H1 (cell line): ENCODE measurements at regions not wholly inside any gene's neighbourhood (a gene's known extent, or its start where the extent isn't known, plus 50 kb on each side); places are given as distances from the start of the nearest gene placed in this dataset.

ENCODE experiments used
- BRCA1 ChIP-seq: IDR thresholded peaks from 2 replicates; pipeline ENCODE4 v1.6.1; 2012; ENCODE audit warnings: low read depth, low read length, improper control_type of control experiment
- CTBP2 ChIP-seq: IDR thresholded peaks from 2 replicates; pipeline ENCODE4 v1.7.0; 2011; ENCODE audit warnings: borderline replicate concordance, mild to moderate bottlenecking, moderate library complexity, mixed read lengths, low read length; ENCODE audit not compliant: insufficient read depth, insufficient read length
- EP300 ChIP-seq, 2 experiments: IDR thresholded peaks; 1 replicate in 1 of 2; 2 replicates in 1 of 2; pipeline ENCODE4 v1.6.1; 2011 to 2012; ENCODE audit warnings: low read depth in 2 of 2, low read length in 2 of 2, mild to moderate bottlenecking in 2 of 2, borderline replicate concordance in 1 of 2, inconsistent platforms in 1 of 2, moderate library complexity in 1 of 2
- GABPA ChIP-seq: IDR thresholded peaks from 2 replicates; pipeline ENCODE4 v1.6.1; 2011; ENCODE audit warnings: mild to moderate bottlenecking, low read length, moderate library complexity, borderline replicate concordance; ENCODE audit not compliant: insufficient read depth
- HDAC2 ChIP-seq, 2 experiments: fragments of 300-600 bp in 1 of 2; sonication (generic) in 1 of 2; IDR thresholded peaks; 2 replicates each; pipeline ENCODE4 v1.6.1; 2011 to 2012; ENCODE audit warnings: low read depth in 2 of 2, low read length in 2 of 2, mild to moderate bottlenecking in 2 of 2, moderate library complexity in 2 of 2, borderline replicate concordance in 1 of 2, inconsistent platforms in 1 of 2
- JUND ChIP-seq: IDR thresholded peaks from 2 replicates; pipeline ENCODE4 v1.6.1; 2011; ENCODE audit warnings: mild to moderate bottlenecking, improper control_type of control experiment, low read length
- KDM1A ChIP-seq: fragments of 200-600, 300-600 bp; sonication (generic); IDR thresholded peaks from 2 replicates; pipeline ENCODE4 v1.7.1; 2016; ENCODE audit warnings: mild to moderate bottlenecking, low read length, borderline replicate concordance
- POLR2AphosphoS5 ChIP-seq: IDR thresholded peaks from 2 replicates; pipeline ENCODE4 v1.6.1; 2011; ENCODE audit warnings: low read depth, low read length
- RAD21 ChIP-seq, 2 experiments: IDR thresholded peaks in 1 of 2; conservative IDR thresholded peaks in 1 of 2; 2 replicates each; pipeline ENCODE4 v1.6.1; 2011; ENCODE audit warnings: low read depth in 2 of 2, low read length in 2 of 2, improper control_type of control experiment in 1 of 2, inconsistent platforms in 1 of 2, mild to moderate bottlenecking in 1 of 2, moderate library complexity in 1 of 2
- RFX5 ChIP-seq: IDR thresholded peaks from 2 replicates; pipeline ENCODE4 v1.6.1; 2011; ENCODE audit warnings: low read depth, low read length, improper control_type of control experiment, borderline replicate concordance
- SIN3A ChIP-seq, 2 experiments: IDR thresholded peaks in 1 of 2; conservative IDR thresholded peaks in 1 of 2; 2 replicates each; pipeline ENCODE4 v1.6.1; 2011 to 2012; ENCODE audit warnings: low read length in 2 of 2, improper control_type of control experiment in 1 of 2, low read depth in 1 of 2, mild to moderate bottlenecking in 1 of 2
- TAF1 ChIP-seq: IDR thresholded peaks from 2 replicates; pipeline ENCODE4 v1.6.1; 2011; ENCODE audit warnings: mild to moderate bottlenecking, low read depth, low read length
- ZNF274 ChIP-seq: IDR thresholded peaks from 2 replicates; pipeline ENCODE4 v1.7.0; 2012; ENCODE audit warnings: low read length, borderline replicate concordance; ENCODE audit errors: extremely low read depth
- TF ChIP-seq, protein P1 (sequence below), 3 experiments: IDR thresholded peaks; 1 replicate in 2 of 3; 2 replicates in 1 of 3; pipeline versions ENCODE4 v1.5.1 to v1.6.1; 2011; ENCODE audit warnings: low read length in 3 of 3, mild to moderate bottlenecking in 3 of 3, inconsistent platforms in 2 of 3, low read depth in 1 of 3, moderate library complexity in 1 of 3; ENCODE audit not compliant: insufficient read depth in 1 of 3; ENCODE audit errors: control extremely low read depth in 1 of 3

- TF ChIP-seq CTBP2 (no peak), ZNF274 (no peak), BRCA1 (no peak), KDM1A (no peak), GABPA (no peak), JUND (no peak), EP300 (IDR thresholded peaks at IDR 0.05; ENCODE audit: borderline replicate concordance in 1 of 2, low read depth in 2 of 2, low read length in 2 of 2) (no peak), TAF1 (no peak), POLR2AphosphoS5 (no peak), RFX5 (no peak), HDAC2 (IDR thresholded peaks at IDR 0.05; ENCODE audit: borderline replicate concordance in 1 of 2, low read depth in 2 of 2, low read length in 2 of 2) (no peak), RAD21 (IDR thresholded peaks at IDR 0.05 in 1 of 2, conservative IDR thresholded peaks at IDR 0.05 in 1 of 2; ENCODE audit: low read depth in 2 of 2, low read length in 2 of 2) (no peak), SIN3A (conservative IDR thresholded peaks at IDR 0.05 in 1 of 2, IDR thresholded peaks at IDR 0.05 in 1 of 2; ENCODE audit: low read depth in 1 of 2, low read length in 2 of 2) (no peak)
- TF ChIP-seq, protein P1, sequence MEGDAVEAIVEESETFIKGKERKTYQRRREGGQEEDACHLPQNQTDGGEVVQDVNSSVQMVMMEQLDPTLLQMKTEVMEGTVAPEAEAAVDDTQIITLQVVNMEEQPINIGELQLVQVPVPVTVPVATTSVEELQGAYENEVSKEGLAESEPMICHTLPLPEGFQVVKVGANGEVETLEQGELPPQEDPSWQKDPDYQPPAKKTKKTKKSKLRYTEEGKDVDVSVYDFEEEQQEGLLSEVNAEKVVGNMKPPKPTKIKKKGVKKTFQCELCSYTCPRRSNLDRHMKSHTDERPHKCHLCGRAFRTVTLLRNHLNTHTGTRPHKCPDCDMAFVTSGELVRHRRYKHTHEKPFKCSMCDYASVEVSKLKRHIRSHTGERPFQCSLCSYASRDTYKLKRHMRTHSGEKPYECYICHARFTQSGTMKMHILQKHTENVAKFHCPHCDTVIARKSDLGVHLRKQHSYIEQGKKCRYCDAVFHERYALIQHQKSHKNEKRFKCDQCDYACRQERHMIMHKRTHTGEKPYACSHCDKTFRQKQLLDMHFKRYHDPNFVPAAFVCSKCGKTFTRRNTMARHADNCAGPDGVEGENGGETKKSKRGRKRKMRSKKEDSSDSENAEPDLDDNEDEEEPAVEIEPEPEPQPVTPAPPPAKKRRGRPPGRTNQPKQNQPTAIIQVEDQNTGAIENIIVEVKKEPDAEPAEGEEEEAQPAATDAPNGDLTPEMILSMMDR (IDR thresholded peaks at IDR 0.05; ENCODE audit: control extremely low read depth in 1 of 3, insufficient read depth in 1 of 3, low read depth in 1 of 3, low read length in 3 of 3), result no peak
Measured at GRCh38 chr5:67416986-67417385, 220.4 kb upstream of the CD180 start.
